HG03045 (cell line): ENCODE measurements at regions not wholly inside any gene's neighbourhood (a gene's known extent, or its start where the extent isn't known, plus 50 kb on each side); places are given as distances from the start of the nearest gene placed in this dataset.

Experiments
- ATAC-seq: cut with Tn5 transposase; IDR thresholded peaks from one replicate; pipeline ENCODE4 v1.9.1; 2021; ENCODE audit warnings: mild to moderate bottlenecking, moderate library complexity; ENCODE audit not compliant: unreplicated experiment

DNA sequence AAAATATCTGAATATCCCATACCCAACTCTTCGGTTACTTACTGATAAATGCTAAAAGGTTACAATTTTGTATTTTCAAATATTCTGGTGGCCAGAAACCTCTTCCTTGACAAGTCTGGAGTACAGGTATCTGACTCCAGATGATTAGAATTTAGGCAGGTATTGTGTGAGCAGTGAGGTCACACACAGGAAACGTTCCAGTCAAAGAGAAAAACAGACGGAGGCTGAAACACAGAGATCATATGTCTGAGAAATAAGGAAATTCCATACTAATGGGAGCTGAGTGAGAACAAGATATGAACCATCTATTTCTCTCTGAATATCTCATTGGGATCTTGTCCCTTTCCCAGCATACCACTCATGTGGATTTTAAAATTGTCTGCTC, 89.4 kb upstream of the IGLL5 start:
- ATAC-seq: no peak

DNA sequence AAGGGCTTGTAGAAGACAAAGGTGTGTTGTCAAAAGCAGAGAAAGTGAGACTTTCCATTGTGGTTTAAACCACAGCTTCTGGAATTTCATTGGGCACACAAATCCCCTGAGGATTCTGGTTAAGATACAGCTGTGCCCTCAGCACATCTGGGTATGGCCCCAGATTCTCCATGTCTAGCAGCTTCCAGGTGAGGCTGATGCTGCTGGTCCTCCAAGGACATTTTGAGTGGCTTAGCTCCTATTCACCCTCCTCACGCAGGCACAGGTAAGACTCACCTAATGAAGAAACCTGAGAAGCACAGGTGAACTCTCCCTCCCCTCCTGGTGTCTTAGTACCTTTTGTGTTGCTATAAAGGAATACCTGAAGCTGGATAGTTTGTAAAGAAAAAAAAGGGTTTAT, 88.9 kb upstream of the IGLL5 start:
- no peak for ATAC-seq

DNA sequence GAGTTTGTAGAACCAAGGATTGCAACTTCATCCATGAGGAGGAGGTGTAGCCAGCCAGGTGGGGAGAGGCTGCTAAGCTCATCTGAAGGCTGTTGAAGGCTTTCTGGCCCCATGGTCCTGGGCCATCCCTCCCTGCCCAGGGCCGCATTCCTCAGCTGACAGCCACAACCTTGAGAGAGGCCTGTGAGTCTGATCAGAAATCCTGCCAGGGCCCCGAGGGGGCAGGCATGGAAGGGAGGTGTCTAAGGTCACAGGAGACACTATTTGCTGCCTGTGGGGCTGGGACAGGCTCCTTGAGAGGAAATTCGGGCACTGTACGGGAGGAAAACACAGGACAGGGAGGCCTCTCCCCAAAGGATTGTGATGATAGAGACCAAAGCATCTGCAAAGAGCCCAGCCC, 88.1 kb upstream of the IGLL5 start:
- ATAC-seq: no peak

DNA sequence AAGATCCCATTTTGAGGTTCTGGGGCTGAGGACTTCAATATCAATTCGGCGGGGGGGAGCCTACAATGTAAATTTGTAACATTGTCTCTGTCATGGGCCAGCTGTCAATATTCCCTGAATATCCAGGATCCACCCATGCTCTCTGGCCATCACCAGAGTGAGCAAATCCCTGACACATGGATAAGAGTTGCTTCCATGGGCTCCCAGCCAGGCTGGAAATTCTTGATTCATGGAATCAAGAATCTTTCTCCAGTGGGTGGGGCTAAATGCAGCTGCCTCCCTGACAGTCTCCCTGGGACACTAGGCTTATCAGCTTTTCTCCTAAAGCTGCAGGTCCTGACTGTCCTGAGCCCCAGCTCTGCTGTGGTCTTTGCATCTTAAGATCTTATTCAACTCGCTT, 86.9 kb upstream of the IGLL5 start:
- no peak for ATAC-seq

DNA sequence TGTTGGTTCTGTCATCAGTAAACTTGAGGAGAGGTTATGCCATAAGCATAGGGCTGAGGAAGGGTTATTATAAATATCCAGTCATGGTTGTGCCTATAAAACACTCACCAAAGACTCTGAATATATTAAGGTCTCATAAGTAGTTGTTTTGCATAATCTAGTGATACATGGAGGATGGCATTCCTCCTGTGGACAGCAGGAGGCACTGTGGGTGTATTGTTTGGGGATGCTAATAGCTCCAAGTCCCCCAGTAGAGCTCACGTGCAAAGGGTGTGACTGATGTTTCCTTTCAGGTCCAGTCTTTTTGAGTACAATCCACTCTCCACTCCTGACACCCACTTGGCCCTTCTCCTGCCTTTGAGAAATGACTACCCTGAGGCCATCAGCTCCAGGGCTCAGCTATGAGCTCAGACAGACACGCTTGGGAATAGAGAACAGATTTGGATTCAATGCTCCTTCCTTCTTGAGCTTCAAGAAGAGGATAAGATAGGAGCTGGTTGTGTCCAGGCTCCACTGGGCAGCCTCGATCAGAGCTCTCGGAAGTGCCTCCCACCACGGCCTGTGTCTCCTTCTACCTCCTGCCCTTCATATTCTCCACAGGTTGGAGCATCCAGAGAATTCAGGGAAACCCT, 85.2 kb upstream of the IGLL5 start:
- ATAC-seq: no peak

DNA sequence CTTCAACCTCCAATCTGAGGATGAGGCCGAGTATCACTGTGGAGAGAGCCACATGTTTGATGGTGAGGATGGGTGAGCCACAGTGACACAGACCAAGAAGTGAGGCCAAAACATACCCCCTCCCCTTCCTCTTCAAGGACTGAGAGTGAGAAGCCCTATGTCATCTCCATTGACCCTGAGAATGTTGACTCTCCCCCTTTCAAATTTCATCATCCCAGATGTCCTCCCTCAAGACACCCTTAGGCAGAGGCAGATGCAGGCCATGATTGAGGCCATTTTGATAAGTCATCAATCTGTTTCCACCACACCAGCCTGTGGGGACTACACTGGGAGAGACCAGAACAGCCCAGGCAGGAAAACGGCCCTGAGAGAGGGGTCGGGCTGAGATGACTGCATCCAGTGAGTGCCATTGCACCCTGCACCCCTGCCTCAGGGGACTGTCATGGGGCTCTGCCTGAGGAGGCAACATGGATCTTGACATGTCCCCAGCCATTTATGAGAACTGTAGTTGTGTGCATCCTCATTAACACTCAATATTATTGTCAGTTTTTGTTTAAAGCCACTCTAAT, 84.2 kb upstream of the IGLL5 start:
- ATAC-seq: no peak

DNA sequence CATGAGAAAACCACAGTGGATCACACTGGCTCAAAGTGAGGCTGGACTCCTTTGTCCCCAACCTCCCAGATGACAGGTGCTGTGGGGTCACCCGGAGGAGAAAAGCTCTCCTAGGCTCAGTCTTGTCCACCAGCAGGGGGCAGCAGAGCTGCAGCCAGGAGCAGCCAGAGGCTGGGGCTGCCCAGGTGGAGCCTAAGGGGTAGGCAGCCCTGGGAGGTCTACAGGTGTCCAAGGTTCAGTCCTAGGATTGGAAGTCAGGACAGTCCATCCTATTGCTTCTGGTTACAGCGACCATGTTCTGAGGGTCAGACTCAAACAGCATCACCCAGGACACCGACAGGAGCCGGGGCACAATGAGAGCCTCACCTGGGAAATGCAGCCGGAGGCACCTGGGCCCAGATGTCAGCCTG, 77.6 kb upstream of the IGLL5 start:
- ATAC-seq: no peak

DNA sequence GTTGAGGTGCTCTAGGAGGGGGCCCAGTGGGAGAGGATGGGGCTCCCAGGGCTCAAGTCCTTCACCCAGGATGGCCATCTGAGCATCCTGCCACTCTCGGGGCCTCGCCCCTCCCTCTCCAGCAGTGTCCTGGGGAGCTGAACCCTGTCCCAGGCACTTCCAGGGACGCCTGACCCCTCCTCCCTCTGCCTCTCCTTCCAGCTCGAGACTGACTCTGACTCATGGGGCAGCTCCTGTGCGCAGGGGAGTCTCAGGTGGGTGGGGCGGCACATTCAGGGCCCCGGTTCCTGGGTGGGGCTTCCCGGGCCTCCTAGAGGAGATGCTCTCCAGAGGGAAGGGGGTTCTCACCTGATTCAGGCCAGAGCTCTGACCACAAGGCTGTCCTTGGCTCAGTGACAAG, 77.1 kb upstream of the IGLL5 start:
- ATAC-seq: no peak

DNA sequence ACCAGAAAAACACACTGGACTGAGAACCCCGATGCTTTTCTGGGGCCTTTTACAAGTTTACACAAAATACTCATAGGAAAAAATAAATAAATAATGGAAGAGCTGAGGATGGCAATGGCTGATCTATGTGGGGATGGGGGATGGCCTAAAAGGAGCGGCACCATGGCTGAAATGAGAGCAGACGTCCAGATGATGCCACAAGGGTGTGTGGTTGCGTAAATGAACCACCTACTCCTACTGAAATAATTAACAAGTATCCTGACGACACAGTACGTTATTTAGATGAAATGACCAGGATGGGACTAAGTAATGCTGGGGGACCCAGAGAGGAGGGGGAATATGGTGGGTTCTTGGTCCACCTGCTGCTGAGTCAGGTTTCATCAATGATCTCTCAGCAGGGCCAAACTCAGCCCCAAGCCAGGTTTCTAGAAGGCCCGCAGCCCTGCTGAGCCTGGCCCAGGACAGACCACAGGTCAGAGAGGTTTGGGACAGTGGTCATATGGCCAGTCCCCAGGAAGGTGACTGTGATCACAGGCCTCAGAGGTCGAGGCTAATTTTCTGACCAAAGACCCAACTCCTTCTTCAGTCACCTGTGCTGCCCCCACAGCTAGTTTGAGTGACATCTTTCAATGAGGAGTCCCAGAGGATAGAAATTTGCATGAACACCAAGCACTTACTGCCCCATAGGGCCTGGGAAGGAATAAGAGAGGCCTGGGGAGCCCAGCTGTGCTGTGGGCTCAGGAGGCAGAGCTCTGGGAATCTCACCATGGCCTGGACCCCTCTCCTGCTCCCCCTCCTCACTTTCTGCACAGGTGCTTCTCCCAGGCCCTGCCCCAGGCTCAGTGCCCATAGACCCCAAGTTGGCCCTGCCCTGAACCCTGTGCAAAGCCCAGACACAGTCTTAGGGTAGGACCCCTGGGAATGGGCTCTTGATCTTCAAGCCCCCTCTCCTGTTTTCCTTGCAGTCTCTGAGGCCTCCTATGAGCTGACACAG, 76.3 kb upstream of the IGLL5 start:
- ATAC-seq: no peak

DNA sequence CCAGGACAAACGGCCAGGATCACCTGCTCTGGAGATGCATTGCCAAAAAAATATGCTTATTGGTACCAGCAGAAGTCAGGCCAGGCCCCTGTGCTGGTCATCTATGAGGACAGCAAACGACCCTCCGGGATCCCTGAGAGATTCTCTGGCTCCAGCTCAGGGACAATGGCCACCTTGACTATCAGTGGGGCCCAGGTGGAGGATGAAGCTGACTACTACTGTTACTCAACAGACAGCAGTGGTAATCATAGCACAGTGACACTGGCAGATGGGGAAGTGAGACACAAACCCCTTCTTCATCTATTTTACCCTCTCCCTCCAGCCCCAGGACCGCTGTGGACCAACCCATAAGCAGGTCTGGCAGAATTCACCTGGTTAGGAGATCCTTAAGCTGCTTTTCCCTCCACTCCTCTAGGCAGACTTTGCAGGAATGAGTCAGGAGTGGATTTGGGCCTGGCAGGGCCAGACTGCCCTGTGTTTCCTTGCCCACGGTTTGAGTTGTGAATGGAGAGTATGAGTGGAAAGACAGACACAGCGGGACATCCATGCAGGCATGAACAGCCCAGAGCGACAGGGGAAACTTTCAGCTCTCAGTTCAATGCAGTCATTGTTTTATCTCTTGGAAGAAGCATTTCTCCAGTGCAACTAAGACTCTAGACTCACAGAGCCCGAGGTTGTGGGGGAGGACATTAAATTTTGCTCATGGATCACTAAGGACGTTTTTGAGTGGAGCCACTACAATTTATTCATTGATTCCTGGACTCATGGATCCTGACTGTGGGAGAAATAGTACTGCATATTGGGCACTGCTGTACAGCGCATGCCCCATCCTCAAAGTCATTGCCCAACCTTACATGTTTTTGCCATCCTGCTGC, 75.3 kb upstream of the IGLL5 start:
- ATAC-seq: no peak

DNA sequence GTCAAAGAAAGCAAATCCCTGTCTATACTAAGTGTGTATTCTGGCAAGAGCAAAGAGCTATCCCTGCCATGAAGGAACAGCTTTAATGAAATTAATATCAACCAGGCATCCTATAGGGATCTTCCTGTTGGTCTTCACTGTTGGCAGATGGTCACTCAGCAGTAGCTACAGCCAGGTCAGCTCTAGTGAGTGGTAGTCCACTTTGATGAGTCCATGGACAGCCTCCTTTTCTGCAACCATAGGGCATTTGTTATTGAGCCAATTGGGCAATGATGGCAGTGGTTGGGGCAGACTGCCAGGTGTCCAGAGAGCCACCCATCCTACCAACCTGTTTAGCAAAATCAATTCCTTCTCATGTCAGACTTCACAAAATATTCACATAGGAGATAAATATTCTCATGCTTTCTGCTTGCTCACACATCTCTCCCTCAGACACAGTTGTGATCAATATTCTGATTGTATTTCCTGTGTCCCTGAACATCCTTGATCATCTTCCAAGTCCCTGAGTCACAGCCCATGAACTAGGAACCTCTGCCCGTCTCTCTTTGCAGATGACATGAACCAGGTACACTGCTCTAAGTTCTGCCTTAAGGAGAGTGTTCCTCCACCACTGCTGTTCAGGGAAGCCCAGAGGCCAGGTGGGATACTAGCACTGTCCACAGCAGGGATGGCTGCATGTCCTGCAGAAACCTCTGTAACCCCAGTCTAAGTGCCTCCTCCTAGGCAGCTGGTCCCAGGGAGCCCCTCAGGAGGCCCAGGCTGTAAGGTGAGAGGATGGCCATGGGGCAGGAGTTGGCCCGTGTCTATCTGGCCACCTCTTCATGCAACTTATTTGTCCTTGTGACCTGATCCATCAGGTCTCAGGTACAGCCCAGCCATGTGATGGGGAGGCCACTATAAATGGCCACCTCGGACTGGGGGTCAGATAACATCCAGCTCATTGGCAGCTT, 74.2 kb upstream of the IGLL5 start:
- no peak for ATAC-seq

DNA sequence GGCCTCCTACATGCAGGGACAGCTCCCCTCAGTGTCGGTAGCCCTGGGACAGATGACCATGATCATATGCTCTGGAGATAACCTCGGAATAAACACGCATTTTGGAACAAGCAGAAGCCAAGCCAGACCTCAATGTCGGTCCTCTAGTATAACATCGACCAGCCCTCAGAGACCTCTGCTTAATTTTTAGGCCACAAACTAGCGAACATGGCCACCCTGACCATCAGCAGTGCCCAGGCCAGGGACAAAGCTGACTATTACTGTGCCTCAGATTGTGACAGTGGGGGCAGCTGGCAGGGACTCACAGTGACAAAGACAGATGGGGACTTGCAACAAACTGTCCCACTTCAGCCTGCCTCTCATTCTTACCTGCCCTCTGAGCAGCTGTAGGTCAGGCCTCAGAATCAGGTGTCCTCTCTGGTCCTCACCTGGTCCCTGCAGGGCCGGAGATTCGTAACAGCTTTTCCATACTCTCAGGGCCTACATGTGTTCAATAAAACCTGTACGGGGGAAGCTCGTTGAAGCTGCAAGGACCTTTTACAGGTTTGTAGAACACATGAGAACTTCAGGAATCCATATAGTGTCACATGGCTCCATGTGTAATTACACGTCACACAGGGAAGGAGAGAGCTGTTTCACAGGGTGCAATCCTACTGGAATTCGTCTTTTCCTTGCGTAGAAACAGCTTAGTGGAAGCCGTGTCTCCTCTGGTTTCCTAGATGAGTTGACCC, 72.8 kb upstream of the IGLL5 start:
- no peak for ATAC-seq

DNA sequence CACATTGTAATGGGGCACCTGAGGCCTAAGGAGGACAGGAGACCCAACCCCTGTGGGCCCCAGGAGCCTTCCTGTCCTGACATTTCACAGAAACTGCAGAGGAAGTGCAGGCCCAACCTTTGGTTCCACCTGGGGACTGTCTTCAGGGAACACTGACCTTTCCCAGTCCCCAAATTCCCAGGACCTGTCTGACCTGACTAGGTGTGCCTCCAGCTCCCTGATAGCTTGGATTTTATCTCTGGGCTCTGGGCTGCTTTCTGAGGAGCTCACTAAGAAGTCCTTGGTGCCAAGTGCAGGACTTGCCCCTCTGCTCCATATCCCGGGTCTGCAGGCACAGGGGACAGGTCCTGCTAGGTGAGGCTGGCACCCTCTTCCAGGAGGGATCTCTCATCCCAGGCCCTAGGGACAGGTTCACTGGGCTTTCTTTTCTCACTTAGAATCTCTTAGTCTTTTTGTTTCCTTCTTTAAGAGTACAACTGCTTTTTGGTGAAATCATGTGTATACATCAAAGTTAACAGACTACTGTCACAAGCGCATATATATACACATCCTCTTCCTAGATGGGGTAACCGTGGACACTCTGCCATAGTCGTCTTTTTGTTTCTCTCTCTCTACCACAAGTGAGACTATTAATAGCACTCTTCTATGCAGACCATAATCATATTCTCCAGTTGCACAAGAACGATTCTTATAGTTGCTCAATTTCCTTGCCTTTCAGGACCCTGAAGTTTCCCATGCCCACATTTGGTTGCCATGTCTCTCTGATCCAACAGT, 72.0 kb upstream of the IGLL5 start:
- ATAC-seq: no peak

DNA sequence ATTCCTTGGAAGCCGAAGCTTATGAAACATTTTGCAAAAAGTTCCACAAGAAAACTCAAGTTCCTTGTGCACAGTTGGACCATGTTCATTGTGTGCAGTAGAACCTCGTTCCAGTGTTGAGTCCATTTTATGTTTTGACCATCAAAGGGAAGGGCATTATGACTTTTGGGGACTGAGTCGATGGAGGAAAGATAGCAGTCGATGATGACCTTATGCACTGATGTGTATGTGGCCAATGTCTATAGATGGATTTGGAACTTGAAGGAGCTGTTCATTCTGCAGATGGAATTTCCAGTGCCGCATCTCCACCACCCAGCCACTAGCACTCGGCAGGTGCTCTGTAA, 71.5 kb upstream of the IGLL5 start:
- no peak for ATAC-seq

DNA sequence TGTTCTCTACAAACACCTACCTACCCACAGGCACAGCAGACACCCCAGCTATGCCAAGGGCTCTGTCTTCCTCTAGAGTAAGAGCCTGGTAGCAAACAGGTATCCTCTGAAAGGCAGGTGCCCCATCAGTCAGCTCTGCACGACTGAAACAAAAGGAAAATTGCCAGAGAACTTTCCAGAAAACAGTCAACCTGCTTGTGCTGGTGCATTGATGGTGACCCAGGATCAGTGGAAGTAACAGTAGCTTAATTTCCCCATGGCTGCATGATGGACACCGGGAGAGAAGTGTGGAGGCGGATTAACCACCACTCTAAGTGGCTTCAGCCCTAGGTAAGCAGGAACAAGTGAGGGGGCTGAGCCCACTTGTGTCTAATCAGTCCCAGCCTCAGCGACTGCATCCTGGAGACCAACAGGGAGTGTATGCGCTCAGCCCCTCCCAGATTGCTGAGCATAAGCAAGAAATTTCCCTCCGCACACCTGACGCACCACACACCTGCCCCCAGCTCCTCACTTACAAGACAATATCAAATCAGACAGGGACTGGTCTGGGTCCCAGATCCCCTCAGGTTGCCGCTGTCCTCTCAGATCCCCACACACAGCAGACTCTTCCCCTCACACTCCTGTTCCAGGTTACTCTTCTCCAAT, 70.7 kb upstream of the IGLL5 start:
- ATAC-seq: no peak

DNA sequence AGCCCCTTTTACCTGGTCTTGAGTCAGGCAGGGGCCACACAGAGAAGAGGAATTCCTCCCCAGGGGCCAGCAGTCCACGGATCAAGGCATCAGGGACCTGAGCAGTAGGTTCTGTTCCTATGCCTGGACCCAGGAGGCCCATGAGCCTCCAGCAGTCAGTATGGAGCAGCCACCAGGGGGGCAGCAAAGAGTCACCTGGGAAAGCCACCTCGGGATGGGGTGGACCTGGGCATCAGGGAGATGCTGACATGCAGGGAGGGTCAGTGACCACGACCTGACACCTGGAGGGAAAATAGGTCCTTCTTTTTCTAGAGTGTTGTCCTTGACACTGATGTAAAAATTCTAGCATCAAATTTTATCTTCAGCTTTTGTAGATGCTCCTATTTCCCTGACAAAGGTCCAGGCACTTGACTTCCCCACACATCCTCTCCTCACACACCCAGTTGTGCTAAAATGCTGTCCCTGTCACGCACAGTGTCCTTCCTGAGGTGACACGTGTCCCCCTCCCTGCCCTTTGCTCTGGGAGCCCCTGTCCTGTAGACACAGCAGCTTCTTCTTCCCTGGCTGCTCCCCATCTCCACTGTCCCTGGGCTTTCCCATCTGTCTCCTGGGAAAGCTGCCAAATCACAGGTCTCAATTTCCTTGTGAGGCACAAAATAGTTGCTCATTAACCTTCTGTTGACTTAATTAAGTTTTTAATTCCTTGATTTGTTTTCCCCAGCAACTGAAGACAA, 70.0 kb upstream of the IGLL5 start:
- ATAC-seq: no peak

DNA sequence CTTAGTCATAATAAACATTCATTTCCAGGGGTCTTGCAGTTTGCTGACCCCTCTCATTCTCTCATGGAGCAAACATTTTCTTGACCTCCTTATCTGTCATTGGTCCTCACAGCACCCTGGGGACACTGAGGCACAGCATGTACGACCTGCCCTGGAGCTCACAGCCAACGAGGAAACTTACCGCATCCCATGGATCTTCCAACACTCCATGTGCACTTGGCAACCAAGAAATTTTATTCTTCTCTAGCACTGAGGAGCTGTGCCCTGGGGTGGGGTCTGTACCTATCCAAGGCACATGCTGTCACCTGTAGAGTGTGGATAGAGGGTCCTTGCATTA, 69.4 kb upstream of the IGLL5 start:
- no peak for ATAC-seq
